Coronary artery (tissue), 2 donors: ENCODE measurements at regions not wholly inside any gene's neighbourhood (a gene's known extent, or its start where the extent isn't known, plus 50 kb on each side); places are given as distances from the start of the nearest gene placed in this dataset.
A peak's percentile ranks its signal among the peaks of the same experiment; 100 is the strongest.
"Not testable (repeated sequence)": the region's sequence is repeated elsewhere in the genome, so short reads cannot be mapped to it uniquely, and the experiment has no call there.

ENCODE experiments used
- DNase-seq: peaks from one replicate; pipeline ENCODE4 v3.0.0-alpha.2; 2017; ENCODE audit warnings: low spot score
- H3K27ac ChIP-seq, 2 donors: fragments of 200-600 bp; sonication (generic); one replicate each; pipeline ENCODE4 v1.5.1; 2016 to 2019
- H3K4me3 ChIP-seq: fragments of 200-600 bp; sonication (generic); 2 replicates; pipeline ENCODE4 v1.5.1; 2016; ENCODE audit warnings: mild to moderate bottlenecking, moderate library complexity
- CTCF ChIP-seq: fragments of 200-600 bp; sonication (generic); IDR thresholded peaks from one replicate; pipeline ENCODE4 v1.5.1; 2019; ENCODE audit warnings: antibody characterized with exemption

GRCh38 chr5:82422001-82422740 is 144.0 kb upstream of the RPS23 start:
- peak overlapping the region; percentile 30 to 63 for H3K27ac ChIP-seq
- DNase-seq: no peak
- TF ChIP-seq CTCF: no peak
- H3K4me3 ChIP-seq: no peak overlapping the region

GRCh38 chr5:82421119-82421518 is 143.0 kb upstream of the RPS23 start:
- Histone ChIP-seq H3K27ac (no peak overlapping the region), H3K4me3 (no peak overlapping the region)
- no peak for DNase-seq
- TF ChIP-seq CTCF: no peak

- DNase-seq, H3K27ac ChIP-seq, H3K4me3 ChIP-seq: not testable (repeated sequence)
Measured at GRCh38 chr5:82420524-82420923, 142.4 kb upstream of the RPS23 start.

DNA sequence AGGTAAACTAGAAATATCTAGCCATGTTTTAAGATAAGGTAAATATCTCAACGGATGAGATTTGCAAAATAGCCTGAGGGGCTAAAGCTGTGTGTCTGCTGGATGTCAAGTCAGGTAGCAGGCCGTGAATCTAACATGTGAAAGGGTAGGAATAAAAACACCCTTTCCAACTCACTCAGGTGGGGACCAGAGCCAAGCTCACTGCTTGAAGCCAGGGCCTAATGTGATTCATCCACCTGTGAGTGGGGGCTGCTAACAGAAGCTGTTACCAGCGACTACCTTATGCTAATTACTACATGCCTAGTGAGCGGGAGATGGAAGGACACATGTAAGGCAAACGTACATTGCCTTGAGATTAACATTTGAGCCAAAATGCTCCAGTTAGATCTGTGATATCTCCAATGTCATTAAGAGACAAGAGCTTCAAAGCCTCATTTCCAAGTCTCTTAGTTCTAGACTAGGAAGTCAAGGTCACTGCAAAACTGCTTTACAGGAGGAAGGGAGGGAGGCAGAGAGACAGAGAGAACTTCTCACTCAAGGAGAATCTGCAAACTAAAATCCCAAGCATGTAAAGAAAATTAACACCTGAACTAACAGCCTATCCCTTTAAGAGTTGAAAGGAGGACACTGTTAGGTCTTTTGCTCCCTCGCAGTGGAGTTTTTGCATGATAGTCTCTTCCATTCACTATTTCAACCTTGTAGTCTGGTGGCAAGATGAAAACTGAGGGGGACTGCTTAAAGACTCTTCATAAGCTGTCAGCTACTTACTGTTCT is 141.6 kb upstream of the RPS23 start:
- Histone ChIP-seq H3K27ac (no peak overlapping the region), H3K4me3 (no peak overlapping the region)
- no peak for TF ChIP-seq CTCF
- no peak for DNase-seq

- no peak overlapping the region for H3K4me3 ChIP-seq
- DNase-seq: no peak
- H3K27ac ChIP-seq: no peak overlapping the region
- no peak for TF ChIP-seq CTCF
Measured at GRCh38 chr5:82418608-82418950, 140.4 kb upstream of the RPS23 start.

DNA sequence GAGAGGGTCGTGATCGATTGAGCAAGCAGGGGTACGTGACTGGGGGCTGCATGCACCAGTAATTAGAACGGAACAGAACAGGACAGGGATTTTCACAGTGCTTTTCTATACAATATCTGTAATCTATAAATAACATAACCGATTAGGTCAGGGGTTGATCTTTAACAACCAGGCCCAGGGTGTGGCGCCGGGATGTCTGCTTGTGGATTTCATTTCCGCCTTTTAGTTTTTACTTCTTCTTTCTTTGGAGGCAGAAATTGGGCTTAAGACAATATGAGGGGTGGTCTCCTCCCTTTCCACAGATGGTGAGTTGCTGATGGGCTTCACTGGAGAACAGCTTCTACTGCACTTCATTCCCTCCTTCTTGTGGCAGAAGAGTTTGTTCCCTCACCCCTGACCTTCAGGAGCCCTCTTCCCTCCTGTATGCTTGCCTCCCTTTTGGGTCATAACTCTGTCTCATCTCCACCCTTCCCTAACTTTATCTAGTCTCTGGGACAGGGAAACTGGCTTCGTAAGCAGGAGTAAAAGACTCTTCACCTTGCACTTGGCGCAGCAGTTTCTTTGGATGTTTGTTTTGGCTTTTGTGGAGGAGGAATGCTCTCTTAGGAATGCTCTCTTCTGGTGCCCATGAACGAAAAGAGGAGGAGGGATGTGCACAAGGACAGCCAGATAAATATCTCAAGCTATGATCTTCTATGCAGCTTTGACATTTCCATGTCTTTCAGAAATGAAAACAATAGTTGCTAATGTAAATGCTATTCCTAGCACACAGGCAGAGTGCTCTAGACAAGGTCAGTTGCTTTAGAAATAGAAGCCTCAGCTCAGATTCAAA is 139.8 kb upstream of the RPS23 start:
- H3K4me3 ChIP-seq: no peak overlapping the region
- DNase-seq: no peak
- peak overlapping the region in 1 of 2 donors; percentile 21 for H3K27ac ChIP-seq
- no peak for TF ChIP-seq CTCF

DNA sequence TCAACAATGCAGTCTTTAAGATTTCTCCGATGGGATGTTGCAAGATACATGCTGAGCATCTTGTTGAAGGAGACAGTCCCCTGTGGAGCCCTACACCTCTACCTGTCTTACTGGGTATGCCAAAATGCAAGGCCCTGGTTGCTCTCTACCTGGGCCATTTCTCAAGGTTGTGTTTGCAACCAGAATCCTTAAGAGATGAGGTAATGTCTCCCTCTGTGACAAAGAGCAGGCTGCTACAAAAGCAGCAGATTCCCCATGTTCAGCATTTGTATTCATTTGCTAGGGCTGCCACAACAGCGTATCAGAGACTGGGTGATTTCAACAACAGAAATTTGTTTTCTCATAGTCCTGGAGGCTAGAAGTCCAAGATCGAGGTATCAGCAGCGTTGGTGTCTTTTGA is 138.4 kb upstream of the RPS23 start:
- DNase-seq: no peak
- Histone ChIP-seq H3K4me3 (no peak overlapping the region), H3K27ac (no peak overlapping the region)
- no peak for TF ChIP-seq CTCF
